GM12891 (cell line): ENCODE measurements at regions not wholly inside any gene's neighbourhood (a gene's known extent, or its start where the extent isn't known, plus 50 kb on each side); places are given as distances from the start of the nearest gene placed in this dataset.

Experiments
- POLR2A ChIP-seq: IDR thresholded peaks from 2 replicates; pipeline ENCODE4 v1.6.1; 2011; ENCODE audit warnings: low read depth, low read length, control low read depth
- POLR2AphosphoS5 ChIP-seq: IDR thresholded peaks from 2 replicates; pipeline ENCODE4 v1.6.1; 2011; ENCODE audit warnings: low read depth, low read length, control low read depth
- TAF1 ChIP-seq: IDR thresholded peaks from 2 replicates; pipeline ENCODE4 v1.6.1; 2011; ENCODE audit warnings: low read depth, low read length, control low read depth

DNA sequence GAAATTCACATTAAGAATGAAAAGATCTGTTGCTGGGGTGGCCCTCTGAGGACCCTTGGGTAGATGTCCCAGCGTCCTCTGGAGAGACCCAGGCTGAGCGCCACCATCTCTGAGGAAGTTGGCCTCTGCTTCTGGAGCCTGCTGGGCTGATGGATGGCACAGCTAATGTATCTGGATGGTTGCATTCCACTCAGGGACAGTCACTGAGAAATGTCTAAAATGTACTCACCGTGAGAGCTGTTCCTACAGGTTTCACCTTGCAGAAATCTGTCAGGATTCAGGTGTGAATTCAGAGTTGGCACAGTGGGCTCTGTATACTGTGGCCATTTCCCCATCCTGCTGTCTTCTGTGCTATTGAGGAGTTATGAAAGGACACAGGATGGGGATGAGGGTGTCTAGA lies 247.2 kb downstream of the AACS start:
- no peak for TF ChIP-seq POLR2A
- no peak for TF ChIP-seq POLR2AphosphoS5
- TF ChIP-seq TAF1, result no peak
